ENCODE measurements at regions not wholly inside any gene's neighbourhood (a gene's known extent, or its start where the extent isn't known, plus 50 kb on each side); places are given as distances from the start of the nearest gene placed in this dataset.

DNA sequence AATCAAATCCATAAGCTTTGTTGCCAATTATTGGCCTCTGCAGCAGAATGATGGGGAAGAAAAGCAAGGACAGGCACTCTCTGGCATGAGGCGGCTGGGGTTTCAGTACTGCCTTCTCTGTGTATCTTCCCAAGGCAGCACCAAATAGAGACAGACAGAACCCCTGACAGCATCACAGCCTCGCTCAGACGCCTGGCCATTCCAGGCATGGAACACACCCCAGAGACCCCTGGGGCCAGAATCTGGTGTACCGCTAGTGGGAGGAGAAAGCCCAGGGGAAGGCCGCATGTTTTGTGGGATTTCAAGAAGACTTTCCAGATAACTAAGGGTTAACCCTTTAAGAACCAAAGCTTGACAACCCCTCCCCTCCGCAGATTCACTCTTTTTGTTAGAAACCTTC lies 282.1 kb downstream of the EN1 start:
- no peak overlapping the region for H3K4me3 ChIP-seq (replicated peaks in 1 of 2; ENCODE audit: low read depth in 2 of 2, low read length in 2 of 2)
- no peak for DNase-seq (ENCODE audit: low read depth in 2 of 2)
- TF ChIP-seq, protein P1, sequence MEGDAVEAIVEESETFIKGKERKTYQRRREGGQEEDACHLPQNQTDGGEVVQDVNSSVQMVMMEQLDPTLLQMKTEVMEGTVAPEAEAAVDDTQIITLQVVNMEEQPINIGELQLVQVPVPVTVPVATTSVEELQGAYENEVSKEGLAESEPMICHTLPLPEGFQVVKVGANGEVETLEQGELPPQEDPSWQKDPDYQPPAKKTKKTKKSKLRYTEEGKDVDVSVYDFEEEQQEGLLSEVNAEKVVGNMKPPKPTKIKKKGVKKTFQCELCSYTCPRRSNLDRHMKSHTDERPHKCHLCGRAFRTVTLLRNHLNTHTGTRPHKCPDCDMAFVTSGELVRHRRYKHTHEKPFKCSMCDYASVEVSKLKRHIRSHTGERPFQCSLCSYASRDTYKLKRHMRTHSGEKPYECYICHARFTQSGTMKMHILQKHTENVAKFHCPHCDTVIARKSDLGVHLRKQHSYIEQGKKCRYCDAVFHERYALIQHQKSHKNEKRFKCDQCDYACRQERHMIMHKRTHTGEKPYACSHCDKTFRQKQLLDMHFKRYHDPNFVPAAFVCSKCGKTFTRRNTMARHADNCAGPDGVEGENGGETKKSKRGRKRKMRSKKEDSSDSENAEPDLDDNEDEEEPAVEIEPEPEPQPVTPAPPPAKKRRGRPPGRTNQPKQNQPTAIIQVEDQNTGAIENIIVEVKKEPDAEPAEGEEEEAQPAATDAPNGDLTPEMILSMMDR (IDR thresholded peaks at IDR 0.05; ENCODE audit: low read depth, low read length): no peak

DNA sequence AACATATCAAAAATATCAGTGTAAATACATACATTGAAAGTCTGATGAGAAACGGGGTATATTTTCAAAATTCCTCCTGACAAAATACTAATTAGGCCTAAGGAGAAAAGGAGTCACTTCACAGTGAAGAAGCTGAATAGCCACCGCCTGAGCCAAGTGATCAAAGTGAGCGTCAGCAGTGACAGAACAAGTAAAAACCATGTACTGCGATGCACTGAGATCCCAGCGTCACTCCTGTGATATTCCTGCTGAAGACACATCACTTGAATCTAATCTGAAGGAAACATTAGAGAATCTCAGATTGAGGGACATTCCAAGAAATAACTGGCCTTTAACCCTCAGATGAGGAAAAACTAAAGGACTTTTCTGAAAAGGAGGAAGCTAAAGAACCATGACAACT lies 285.3 kb downstream of the EN1 start:
- TF ChIP-seq, protein P1 (IDR thresholded peaks at IDR 0.05; ENCODE audit: low read depth, low read length): no peak
- no peak for DNase-seq (ENCODE audit: low read depth in 2 of 2)
- H3K4me3 ChIP-seq (replicated peaks in 1 of 2; ENCODE audit: low read depth in 2 of 2, low read length in 2 of 2): no peak overlapping the region

DNA sequence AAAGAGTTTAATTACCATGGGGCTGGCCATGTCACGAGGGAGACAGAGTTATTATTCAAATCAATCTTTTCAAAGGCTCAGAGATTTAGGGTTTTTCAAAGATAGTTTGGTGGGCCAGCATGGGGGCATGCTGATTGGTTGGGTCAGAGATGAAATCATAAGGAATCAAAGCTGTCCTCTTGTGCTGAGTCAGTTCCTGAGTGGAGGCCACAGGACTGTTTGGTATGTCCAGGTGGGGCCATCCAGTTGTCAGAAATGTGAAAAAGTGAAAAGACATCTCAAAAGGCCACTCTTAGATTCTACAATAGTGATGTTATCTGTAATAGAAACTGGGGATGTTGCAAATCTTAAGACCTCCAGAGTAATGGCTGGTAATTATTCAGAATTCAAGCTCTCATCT lies 288.6 kb downstream of the EN1 start:
- no peak overlapping the region for H3K4me3 ChIP-seq (replicated peaks in 1 of 2; ENCODE audit: low read depth in 2 of 2, low read length in 2 of 2)
- no peak for DNase-seq (ENCODE audit: low read depth in 2 of 2)
- TF ChIP-seq, protein P1 (IDR thresholded peaks at IDR 0.05; ENCODE audit: low read depth, low read length): no peak

DNA sequence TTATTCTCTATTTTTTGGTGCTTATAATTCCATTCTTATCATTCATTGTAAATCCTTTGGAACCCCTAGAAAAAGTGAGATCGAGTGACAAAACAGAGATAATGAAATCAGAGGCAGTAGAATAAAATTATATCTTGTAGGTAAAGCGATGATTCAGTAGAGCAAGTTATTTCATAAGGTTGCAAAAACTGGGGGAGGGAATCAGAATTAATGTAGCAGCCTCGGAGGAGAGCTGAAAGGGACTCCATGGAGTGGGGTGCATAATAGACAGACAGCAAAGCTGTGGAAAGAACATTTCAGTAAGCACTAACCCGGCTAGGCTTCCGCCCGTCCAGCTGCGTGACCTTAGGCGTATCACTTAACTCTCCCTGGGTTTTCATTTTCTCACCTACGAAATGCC lies 289.7 kb downstream of the EN1 start:
- DNase-seq (ENCODE audit: low read depth in 2 of 2): no peak
- H3K4me3 ChIP-seq (replicated peaks in 1 of 2; ENCODE audit: low read depth in 2 of 2, low read length in 2 of 2): no peak overlapping the region

DNA sequence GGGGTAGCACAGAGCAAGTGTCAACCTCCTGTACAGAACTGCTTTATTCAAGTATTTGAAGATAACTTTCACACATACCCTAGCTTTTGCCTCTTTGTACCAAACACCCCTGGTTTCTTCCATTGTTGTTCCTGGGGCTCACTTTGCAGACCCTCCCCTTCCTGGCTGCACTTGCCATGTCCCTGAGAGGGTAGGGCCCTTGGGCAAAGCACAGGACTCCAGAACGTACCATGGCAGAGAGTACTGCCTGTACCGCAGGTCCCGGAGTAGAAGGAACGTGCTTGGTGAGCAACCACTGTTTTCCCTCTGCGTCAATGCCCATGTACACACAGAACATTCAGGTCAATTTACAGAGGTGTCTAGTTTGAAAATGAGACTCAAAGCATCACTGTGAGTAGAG lies 290.4 kb downstream of the EN1 start:
- TF ChIP-seq, protein P1 (IDR thresholded peaks at IDR 0.05; ENCODE audit: low read depth, low read length): no peak
- no peak overlapping the region for H3K4me3 ChIP-seq (replicated peaks in 1 of 2; ENCODE audit: low read depth in 2 of 2, low read length in 2 of 2)
- DNase-seq (ENCODE audit: low read depth in 2 of 2): no peak

More for the DNA sequence above, 289.7 kb downstream of the EN1 start:
- TF ChIP-seq, protein P1 (IDR thresholded peaks at IDR 0.05; ENCODE audit: low read depth, low read length): no peak

DNA sequence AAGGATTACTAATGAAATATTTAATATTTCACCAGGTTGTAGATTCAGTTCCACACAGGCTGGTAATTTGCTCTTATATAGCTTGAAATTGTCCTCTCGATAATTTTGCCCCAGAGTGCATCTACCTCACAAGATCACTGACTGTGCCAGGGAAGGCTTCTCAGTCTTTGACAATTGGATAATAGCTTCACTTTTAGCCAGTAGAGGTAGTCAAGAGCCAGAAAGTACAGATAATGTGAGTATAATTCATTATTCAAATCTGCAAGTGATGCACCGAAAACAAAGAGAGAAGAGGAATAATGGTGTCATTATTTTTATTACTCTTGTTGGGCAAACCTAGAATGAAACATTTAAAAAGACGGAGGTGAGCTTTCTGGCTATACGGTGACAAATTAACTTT lies 292.8 kb downstream of the EN1 start:
- TF ChIP-seq, protein P1 (IDR thresholded peaks at IDR 0.05; ENCODE audit: low read depth, low read length): peak; percentile 16
- H3K4me3 ChIP-seq (replicated peaks in 1 of 2; ENCODE audit: low read depth in 2 of 2, low read length in 2 of 2): no peak overlapping the region
- peak; percentile 7 to 8 for DNase-seq (ENCODE audit: low read depth in 2 of 2)

DNA sequence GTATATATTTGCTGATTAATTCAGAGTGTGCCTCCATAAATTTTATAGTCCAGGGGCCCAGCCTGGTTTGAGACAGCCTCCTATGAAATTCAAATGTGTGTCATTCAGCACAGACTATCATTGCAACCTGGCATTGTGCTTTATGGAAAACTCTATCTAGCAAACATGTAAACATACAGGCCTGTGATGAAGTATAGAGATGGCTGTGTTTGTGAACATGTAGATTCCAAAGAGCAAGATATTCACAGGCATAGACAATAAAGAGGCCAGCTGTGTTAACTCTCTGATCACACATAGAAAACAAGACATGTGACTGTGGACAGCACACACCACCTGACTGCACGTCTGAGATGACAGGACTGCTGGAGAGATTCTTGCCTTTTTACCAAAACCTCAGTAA lies 297.9 kb downstream of the EN1 start:
- TF ChIP-seq, protein P1 (IDR thresholded peaks at IDR 0.05; ENCODE audit: low read depth, low read length): no peak
- no peak for DNase-seq (ENCODE audit: low read depth in 2 of 2)
- no peak overlapping the region for H3K4me3 ChIP-seq (replicated peaks in 1 of 2; ENCODE audit: low read depth in 2 of 2, low read length in 2 of 2)

All from cardiac fibroblast (primary cell).